ENCODE measurements at regions not wholly inside any gene's neighbourhood (a gene's known extent, or its start where the extent isn't known, plus 50 kb on each side); places are given as distances from the start of the nearest gene placed in this dataset.

DNA sequence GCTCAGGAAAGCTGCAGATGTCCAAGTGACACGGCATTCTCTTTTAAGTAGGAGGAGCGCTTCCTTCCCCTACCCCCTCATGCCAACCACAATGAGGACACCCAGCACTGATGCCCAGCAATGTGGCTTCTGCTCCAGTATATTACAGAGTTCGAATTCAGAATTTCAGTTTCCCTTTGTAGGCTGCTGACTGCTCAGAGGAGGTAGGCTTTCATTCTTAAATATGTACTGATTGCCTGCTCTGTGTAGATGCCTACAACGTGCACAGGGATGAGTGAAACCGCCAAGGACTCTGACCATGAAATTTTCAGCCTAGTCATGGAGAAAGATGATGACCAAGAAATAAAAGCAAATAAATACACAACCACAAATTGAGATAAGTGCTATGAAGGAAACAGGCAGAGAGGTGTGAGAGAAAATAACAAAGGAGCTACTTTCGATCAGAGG, 50.9 kb upstream of the TNFAIP3 start:
- ChIA-PET CTCF (no interaction called here), POLR2A (ENCODE audit: low non-redundant PET) (no interaction called here)
- TF ChIP-seq, protein P1, sequence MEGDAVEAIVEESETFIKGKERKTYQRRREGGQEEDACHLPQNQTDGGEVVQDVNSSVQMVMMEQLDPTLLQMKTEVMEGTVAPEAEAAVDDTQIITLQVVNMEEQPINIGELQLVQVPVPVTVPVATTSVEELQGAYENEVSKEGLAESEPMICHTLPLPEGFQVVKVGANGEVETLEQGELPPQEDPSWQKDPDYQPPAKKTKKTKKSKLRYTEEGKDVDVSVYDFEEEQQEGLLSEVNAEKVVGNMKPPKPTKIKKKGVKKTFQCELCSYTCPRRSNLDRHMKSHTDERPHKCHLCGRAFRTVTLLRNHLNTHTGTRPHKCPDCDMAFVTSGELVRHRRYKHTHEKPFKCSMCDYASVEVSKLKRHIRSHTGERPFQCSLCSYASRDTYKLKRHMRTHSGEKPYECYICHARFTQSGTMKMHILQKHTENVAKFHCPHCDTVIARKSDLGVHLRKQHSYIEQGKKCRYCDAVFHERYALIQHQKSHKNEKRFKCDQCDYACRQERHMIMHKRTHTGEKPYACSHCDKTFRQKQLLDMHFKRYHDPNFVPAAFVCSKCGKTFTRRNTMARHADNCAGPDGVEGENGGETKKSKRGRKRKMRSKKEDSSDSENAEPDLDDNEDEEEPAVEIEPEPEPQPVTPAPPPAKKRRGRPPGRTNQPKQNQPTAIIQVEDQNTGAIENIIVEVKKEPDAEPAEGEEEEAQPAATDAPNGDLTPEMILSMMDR (conservative IDR thresholded peaks at IDR 0.05; ENCODE audit: low read depth): no peak
- no peak overlapping the region for H3K27ac ChIP-seq
- no peak for DNase-seq (ENCODE audit: low spot score)

DNA sequence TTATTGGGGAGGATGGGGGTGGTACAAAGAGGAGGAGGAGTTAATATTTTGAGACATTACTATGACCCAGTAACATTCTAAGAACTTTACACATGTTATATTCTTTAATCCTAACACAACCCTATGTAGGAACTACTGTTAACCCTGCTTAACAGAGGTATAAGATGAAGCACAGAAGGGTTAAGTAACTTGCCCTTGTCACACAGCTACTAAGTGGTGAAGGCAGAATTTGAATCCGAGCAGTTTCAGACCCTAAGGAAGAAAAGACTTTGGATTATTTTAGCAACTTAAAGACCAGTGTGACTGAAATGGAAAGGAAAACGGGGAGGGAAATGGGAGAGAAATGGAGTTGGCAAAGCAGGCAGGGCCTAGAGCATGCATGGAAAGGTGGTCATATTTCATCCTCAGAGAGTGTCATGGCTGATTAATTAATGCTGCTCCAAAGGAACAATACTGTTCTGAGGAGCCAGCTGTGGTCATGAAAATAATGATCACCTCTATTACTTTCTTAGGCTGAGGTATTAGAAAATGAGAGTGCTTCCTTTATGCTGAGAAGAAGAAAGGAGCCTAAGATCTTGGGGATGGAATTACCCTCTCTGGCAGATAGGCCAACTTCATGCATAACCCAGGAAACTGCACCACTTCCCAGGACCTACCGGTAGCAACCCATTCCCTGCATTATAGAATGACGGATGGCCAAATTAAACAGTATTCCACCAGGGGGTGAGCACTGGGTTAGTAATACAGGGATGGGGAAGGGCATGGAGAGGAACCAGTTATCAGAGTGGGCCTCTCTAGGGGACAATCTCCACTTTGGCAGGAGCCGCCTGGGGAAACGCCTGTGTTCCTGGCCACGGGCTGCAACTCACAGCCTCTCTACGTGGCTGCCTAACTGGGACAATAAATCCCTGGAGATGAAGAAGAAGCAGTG, 50.1 kb upstream of the TNFAIP3 start:
- TF ChIP-seq, protein P1 (conservative IDR thresholded peaks at IDR 0.05; ENCODE audit: low read depth): no peak
- ChIA-PET POLR2A (ENCODE audit: low non-redundant PET) (no interaction called here), CTCF (no interaction called here)
- H3K27ac ChIP-seq: no peak overlapping the region
- no peak for DNase-seq (ENCODE audit: low spot score)

All from RWPE1 (cell line).